B cell (primary cell): ENCODE measurements at regions not wholly inside any gene's neighbourhood (a gene's known extent, or its start where the extent isn't known, plus 50 kb on each side); places are given as distances from the start of the nearest gene placed in this dataset.

Source experiments
- CTCF ChIP-seq: fragments of 200-600 bp; IDR thresholded peaks from one replicate; pipeline ENCODE4 v1.8.0; 2022; ENCODE audit warnings: antibody characterized with exemption, mild to moderate bottlenecking
- EZH2 ChIP-seq: IDR thresholded peaks from 2 replicates; pipeline ENCODE4 v1.6.1; 2012; ENCODE audit warnings: borderline replicate concordance, low read depth, mild to moderate bottlenecking, moderate library complexity, low read length; ENCODE audit not compliant: insufficient read depth, poor library complexity, severe bottlenecking

DNA sequence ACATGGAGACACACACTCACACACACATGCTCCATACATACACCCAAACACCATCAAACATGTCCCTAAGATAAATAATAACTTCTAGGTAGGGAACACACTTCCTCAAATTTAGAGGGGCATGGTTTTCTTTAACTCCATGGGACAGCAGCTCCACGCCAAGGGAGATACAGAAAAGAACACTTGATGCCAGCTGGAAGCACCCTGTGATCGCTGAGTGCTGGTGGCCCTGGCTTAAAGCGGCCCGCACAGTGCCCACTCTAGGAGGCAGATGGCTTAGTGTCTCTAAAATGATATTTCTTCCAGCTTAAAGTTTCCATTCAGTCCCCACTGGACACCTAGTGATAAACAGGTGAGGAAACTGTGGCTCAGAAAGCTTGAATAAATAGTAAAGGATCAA, 232.9 kb downstream of the UACA start:
- TF ChIP-seq EZH2 (no peak), CTCF (no peak)
